Activated B cell treated with CpG ODN at 0.5 μM for 24 hours (primary cell): ENCODE measurements at regions not wholly inside any gene's neighbourhood (a gene's known extent, or its start where the extent isn't known, plus 50 kb on each side); places are given as distances from the start of the nearest gene placed in this dataset.

ENCODE experiments used
- ATAC-seq: fragments of 200-7000 bp; cut with Tn5 transposase; one replicate; pipeline ENCODE4 v1.10.0; 2021; ENCODE audit warnings: low read depth, mild to moderate bottlenecking, moderate library complexity
- CTCF ChIA-PET: fragments of 350-600 bp; sonication (Branson Sonifier 250); formaldehyde crosslinking; loops from one replicate; lab custom pipeline; 2021; ENCODE audit warnings: antibody characterized with exemption; lab: Charles Lee
- POLR2A ChIA-PET: fragments of 350-600 bp; sonication (Branson Sonifier 250); formaldehyde crosslinking; loops from one replicate; lab custom pipeline; 2021; ENCODE audit warnings: antibody characterized with exemption; lab: Charles Lee
- DNase-seq: peaks from one replicate; pipeline ENCODE4 v3.0.0; 2022
- H3K27ac Mint-ChIP-seq: one replicate; pipeline ENCODE4 v1.8.0; 2020; ENCODE audit warnings: mixed read lengths
- H3K27me3 Mint-ChIP-seq: one replicate; pipeline ENCODE4 v1.8.0; 2021; ENCODE audit warnings: mixed read lengths
- H3K36me3 Mint-ChIP-seq: one replicate; pipeline ENCODE4 v1.8.0; 2021; ENCODE audit warnings: low read depth, mixed read lengths
- H3K4me1 Mint-ChIP-seq: one replicate; pipeline ENCODE4 v1.8.0; 2021; ENCODE audit warnings: mixed read lengths
- H3K4me3 Mint-ChIP-seq: one replicate; pipeline ENCODE4 v1.8.0; 2020; ENCODE audit warnings: mild to moderate bottlenecking, mixed read lengths
- H3K9me3 Mint-ChIP-seq: one replicate; pipeline ENCODE4 v1.8.0; 2020; ENCODE audit warnings: mixed read lengths
- intact Hi-C: fragments of 100-400 bp; cut with micrococcal nuclease; formaldehyde crosslinking; loops from one replicate; pipeline ENCODE4 v1.15.1; 2024
- TF ChIP-seq, protein P1 (sequence below): fragments of 200-600 bp; IDR thresholded peaks from one replicate; pipeline ENCODE4 v1.8.0; 2022; ENCODE audit warnings: antibody characterized with exemption, mild to moderate bottlenecking

DNA sequence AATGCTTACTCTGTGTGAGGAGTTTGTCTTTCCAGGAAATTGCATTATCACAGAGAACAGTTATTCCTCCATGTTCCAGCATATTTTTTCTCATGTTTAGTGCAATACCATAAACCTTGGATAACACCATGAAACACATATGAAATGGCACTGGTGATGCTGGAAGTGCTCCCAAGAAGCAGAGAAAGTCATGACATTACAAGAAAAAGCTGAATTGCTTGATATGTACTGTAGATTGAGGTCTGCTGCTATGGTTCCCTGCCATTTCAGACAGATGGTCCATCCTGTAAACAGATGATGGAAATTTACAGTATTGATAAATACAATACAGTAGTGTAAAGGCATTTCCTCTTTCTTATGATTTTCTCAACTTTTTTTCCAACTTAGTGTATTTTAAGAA, 422.1 kb downstream of the LRRIQ3 start:
- TF ChIP-seq, protein P1, sequence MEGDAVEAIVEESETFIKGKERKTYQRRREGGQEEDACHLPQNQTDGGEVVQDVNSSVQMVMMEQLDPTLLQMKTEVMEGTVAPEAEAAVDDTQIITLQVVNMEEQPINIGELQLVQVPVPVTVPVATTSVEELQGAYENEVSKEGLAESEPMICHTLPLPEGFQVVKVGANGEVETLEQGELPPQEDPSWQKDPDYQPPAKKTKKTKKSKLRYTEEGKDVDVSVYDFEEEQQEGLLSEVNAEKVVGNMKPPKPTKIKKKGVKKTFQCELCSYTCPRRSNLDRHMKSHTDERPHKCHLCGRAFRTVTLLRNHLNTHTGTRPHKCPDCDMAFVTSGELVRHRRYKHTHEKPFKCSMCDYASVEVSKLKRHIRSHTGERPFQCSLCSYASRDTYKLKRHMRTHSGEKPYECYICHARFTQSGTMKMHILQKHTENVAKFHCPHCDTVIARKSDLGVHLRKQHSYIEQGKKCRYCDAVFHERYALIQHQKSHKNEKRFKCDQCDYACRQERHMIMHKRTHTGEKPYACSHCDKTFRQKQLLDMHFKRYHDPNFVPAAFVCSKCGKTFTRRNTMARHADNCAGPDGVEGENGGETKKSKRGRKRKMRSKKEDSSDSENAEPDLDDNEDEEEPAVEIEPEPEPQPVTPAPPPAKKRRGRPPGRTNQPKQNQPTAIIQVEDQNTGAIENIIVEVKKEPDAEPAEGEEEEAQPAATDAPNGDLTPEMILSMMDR = no peak
- Mint-ChIP-seq H3K36me3 (no peaks in the 10 kb centered on the region), H3K27ac (no peak overlapping the region), H3K4me3 (no peak overlapping the region), H3K27me3 (no peaks in the 10 kb centered on the region), H3K9me3 (peaks cover 2% of the 10 kb centered on the region), H3K4me1 (no peaks in the 10 kb centered on the region)
- CTCF ChIA-PET = no interaction called here
- ATAC-seq (no peak), DNase-seq (no peak)
- POLR2A ChIA-PET = no interaction called here
- intact Hi-C loops = no loop called here

DNA sequence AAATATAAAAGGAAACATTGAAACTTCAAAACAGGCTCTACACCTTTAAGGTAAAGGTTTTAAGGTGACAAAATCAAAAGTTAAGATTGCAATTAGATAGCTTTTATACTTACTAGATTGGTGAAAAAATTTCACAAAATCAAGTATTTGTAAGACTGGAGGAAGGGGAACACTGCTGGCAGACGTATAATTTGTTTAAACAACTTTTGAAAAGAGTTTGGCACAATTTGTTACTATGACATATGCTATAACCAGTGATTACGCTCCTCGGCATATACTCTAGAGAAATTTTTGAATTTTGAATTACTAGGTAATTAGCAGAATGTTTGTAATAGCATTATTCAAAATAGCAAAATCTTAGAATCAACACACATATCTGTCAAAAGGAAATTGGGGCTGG, 425.0 kb downstream of the LRRIQ3 start:
- no peak for ATAC-seq

DNA sequence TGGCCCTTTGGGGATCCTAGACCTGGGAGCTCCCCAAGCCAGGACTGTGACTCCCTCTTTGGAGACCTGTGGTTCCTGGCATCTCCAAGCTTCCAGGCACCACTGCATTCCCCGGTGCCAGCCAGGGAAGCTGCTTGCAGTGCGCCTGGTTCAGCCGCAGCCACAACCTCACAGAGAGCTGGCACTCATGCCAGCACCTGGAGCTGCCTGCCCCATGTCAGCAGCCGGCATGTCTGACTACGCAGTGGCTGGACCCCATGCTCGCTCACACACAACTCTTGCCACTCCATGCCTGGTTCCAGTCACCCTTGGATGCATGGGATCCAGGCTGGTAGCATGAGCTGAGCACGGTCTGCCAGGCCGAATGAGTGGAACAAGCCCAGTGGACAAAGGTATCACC, 426.6 kb downstream of the LRRIQ3 start:
- Mint-ChIP-seq H3K4me3 (no peak overlapping the region), H3K4me1 (no peaks in the 10 kb centered on the region), H3K9me3 (no peaks in the 10 kb centered on the region), H3K36me3 (no peaks in the 10 kb centered on the region), H3K27me3 (no peaks in the 10 kb centered on the region), H3K27ac (no peak overlapping the region)
- TF ChIP-seq, protein P1 = no peak
- CTCF ChIA-PET = no interaction called here
- POLR2A ChIA-PET = no interaction called here
- intact Hi-C loops = no loop called here
- DNase-seq (no peak), ATAC-seq (no peak)

More for the DNA sequence above, 425.0 kb downstream of the LRRIQ3 start:
- Mint-ChIP-seq H3K36me3 (no peaks in the 10 kb centered on the region), H3K27ac (no peak overlapping the region), H3K4me1 (no peaks in the 10 kb centered on the region), H3K9me3 (no peaks in the 10 kb centered on the region), H3K27me3 (no peaks in the 10 kb centered on the region), H3K4me3 (no peak overlapping the region)
- intact Hi-C loops = no loop called here
- CTCF ChIA-PET = no interaction called here
- no peak for DNase-seq
- TF ChIP-seq, protein P1 = no peak
- POLR2A ChIA-PET = no interaction called here

DNA sequence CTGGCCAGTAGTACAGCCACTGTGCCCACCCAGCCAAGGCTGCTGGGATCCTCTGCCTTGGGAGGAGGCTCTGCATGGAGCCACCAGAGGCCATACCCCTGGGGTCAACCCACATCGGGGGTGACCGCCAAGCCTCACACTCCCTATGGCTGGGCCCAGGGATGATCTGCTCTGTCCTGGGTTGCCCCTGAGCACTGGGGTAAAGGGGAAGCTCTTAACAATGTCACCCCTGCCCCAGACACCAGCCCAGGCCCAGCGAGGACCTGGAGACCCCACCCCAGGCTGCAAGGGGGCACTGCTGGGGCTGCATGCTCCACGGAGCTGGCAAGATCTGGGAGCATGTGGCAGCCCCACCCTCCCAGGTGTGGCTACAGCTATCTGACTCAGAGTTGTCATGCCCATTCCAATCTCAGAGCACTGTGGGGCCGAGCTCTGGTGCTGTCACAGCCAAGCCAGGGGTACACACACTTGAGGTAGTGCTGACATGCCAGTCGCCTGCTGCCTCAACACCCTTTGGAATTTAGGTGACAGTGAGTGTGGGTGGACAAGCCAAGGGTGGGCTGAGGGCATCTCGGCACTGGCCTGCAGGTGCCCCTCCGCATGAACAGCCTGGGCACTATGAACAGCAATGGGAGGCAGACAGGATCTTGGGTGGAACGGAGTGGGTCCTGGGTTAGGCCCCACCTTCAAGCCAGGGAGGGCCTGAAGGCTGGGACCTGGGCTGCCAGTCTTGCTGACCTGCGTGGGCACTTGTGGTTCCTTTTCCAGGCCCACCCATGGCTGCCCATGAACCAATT, 427.7 kb downstream of the LRRIQ3 start:
- ATAC-seq (no peak), DNase-seq (no peak)
- no peaks in the 10 kb centered on the region for H3K27me3 Mint-ChIP-seq
- POLR2A ChIA-PET = no interaction called here
- H3K4me1 Mint-ChIP-seq = no peaks in the 10 kb centered on the region
- CTCF ChIA-PET = no interaction called here
- no peak overlapping the region for H3K4me3 Mint-ChIP-seq
- H3K27ac Mint-ChIP-seq = no peak overlapping the region
- intact Hi-C loops = no loop called here
- TF ChIP-seq, protein P1 = no peak
- H3K9me3 Mint-ChIP-seq = peaks cover 1% of the 10 kb centered on the region
- H3K36me3 Mint-ChIP-seq = no peaks in the 10 kb centered on the region

GRCh38 chr1:73766786-73767348, 431.1 kb downstream of the LRRIQ3 start:
- H3K36me3 Mint-ChIP-seq = no peaks in the 10 kb centered on the region
- ATAC-seq = no peak
- no peaks in the 10 kb centered on the region for H3K27me3 Mint-ChIP-seq
- ChIA-PET POLR2A (no interaction called here), CTCF (no interaction called here)
- TF ChIP-seq, protein P1 = no peak
- H3K27ac Mint-ChIP-seq = no peak overlapping the region
- peaks cover 1% of the 10 kb centered on the region for H3K9me3 Mint-ChIP-seq
- no peaks in the 10 kb centered on the region for H3K4me1 Mint-ChIP-seq
- intact Hi-C loops = no loop called here
- no peak overlapping the region for H3K4me3 Mint-ChIP-seq
- DNase-seq = no peak
